Calu3 (cell line): ENCODE measurements at regions not wholly inside any gene's neighbourhood (a gene's known extent, or its start where the extent isn't known, plus 50 kb on each side); places are given as distances from the start of the nearest gene placed in this dataset.

Experiments used
- BruUV-seq: library from RNA; stranded (reverse); fragments of 400-500 nt; replicated peaks from 2 replicates; lab custom pipeline; 2021; lab: Mats Ljungman, UMichigan
- CTCF ChIA-PET: fragments of 300-600 bp; sonication (Branson Sonifier 250); formaldehyde crosslinking; loops from one replicate; lab custom pipeline; 2022; ENCODE audit warnings: antibody characterized with exemption; lab: Charles Lee
- DNase-seq: peaks from one replicate; pipeline ENCODE4 v3.0.0; 2022
- H3K27ac Mint-ChIP-seq: one replicate; pipeline ENCODE4 v1.8.0; 2022; ENCODE audit warnings: mixed read lengths; ENCODE audit not compliant: unreplicated experiment
- H3K27me3 Mint-ChIP-seq: one replicate; pipeline ENCODE4 v1.8.0; 2022; ENCODE audit warnings: mixed read lengths; ENCODE audit not compliant: unreplicated experiment
- H3K36me3 Mint-ChIP-seq: one replicate; pipeline ENCODE4 v1.8.0; 2022; ENCODE audit warnings: mild to moderate bottlenecking, moderate library complexity, mixed read lengths; ENCODE audit not compliant: insufficient read depth, unreplicated experiment
- H3K4me1 Mint-ChIP-seq: one replicate; pipeline ENCODE4 v1.8.0; 2022; ENCODE audit warnings: mild to moderate bottlenecking, low read depth, mixed read lengths; ENCODE audit not compliant: unreplicated experiment
- H3K4me3 Mint-ChIP-seq: one replicate; pipeline ENCODE4 v1.8.0; 2022; ENCODE audit warnings: mild to moderate bottlenecking, low read depth, moderate library complexity, mixed read lengths; ENCODE audit not compliant: unreplicated experiment
- H3K9me3 Mint-ChIP-seq: one replicate; pipeline ENCODE4 v1.8.0; 2022; ENCODE audit warnings: low read depth, mixed read lengths; ENCODE audit not compliant: unreplicated experiment
- intact Hi-C: fragments of 100-400 bp; cut with micrococcal nuclease; formaldehyde crosslinking; loops from one replicate; pipeline ENCODE4 v1.10.0; 2022; ENCODE audit not compliant: unreplicated experiment
- TF ChIP-seq, protein P1 (sequence below): fragments of 200-600 bp; IDR thresholded peaks from one replicate; pipeline ENCODE4 v1.8.0; 2022; ENCODE audit warnings: antibody characterized with exemption; ENCODE audit not compliant: unreplicated experiment

DNA sequence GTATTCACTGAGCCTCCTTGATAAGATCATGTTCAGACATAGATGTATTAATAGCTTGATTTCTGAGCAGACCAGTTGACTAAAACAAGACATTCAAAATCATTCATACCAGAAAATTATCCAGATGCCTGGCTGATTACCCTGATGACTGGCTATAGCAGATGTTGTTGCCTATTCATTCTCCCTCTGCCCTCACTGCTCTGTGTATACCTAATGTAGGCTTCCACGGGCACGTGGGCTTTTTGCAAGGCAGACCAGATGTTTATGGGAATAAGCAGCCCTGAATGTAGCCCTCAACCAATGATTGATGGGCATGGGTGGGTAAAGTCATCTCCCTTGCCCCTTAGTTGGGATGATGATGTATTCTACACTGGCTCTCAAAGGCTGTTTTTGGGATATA, 289.1 kb downstream of the MBD2 start:
- BruUV-seq, result no TSS peak
- CTCF ChIA-PET, result no interaction called here

DNA sequence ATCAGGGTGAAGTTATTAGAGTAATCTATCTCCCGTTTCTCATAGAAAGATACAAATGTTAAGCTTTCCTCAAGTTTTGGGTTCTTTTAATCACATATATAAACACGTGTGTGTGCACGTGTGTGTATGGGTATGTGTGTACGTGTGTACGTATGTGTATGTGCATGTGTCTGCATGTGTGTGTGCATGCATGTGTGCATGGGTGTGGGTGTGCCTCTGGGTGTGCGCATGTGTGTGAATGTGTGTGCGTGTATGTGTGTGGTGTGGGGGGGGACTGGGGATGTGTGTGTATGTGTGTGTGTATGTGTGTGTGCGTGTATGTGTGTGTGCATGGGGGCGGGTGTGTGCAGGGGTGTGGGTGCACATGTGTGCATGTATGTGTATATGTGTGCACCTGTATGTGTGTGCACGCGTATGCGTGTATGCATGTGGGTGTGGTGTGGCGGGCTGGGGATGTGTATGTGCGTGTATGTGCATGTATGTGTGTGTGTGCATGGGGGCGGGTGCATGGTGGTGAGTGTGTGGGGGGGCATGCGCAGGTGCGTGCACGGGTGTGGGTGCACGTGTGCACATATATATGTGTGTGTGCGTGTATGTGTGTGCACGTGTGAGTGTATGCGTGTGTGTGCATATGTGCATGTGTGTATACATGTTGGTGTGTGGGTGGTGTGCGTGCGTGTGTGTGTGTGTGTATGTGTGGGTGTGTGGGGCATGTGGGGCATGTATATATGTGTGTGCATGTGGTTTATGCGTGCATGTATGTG, 304.0 kb downstream of the MBD2 start:
- no TSS peak for BruUV-seq
- Mint-ChIP-seq H3K27ac (no peak overlapping the region), H3K4me1 (no peaks in the 10 kb centered on the region), H3K36me3 (no peaks in the 10 kb centered on the region), H3K9me3 (peaks cover 14% of the 10 kb centered on the region), H3K27me3 (no peaks in the 10 kb centered on the region), H3K4me3 (no peak overlapping the region)
- intact Hi-C loops, result no loop called here
- CTCF ChIA-PET, result no interaction called here
- TF ChIP-seq, protein P1, sequence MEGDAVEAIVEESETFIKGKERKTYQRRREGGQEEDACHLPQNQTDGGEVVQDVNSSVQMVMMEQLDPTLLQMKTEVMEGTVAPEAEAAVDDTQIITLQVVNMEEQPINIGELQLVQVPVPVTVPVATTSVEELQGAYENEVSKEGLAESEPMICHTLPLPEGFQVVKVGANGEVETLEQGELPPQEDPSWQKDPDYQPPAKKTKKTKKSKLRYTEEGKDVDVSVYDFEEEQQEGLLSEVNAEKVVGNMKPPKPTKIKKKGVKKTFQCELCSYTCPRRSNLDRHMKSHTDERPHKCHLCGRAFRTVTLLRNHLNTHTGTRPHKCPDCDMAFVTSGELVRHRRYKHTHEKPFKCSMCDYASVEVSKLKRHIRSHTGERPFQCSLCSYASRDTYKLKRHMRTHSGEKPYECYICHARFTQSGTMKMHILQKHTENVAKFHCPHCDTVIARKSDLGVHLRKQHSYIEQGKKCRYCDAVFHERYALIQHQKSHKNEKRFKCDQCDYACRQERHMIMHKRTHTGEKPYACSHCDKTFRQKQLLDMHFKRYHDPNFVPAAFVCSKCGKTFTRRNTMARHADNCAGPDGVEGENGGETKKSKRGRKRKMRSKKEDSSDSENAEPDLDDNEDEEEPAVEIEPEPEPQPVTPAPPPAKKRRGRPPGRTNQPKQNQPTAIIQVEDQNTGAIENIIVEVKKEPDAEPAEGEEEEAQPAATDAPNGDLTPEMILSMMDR, result no peak
- DNase-seq, result no peak

More for the DNA sequence above, 289.1 kb downstream of the MBD2 start:
- Mint-ChIP-seq H3K9me3 (peaks cover 8% of the 10 kb centered on the region), H3K4me3 (no peak overlapping the region), H3K27me3 (no peaks in the 10 kb centered on the region), H3K4me1 (no peaks in the 10 kb centered on the region), H3K36me3 (no peaks in the 10 kb centered on the region), H3K27ac (no peak overlapping the region)
- DNase-seq, result no peak
- TF ChIP-seq, protein P1, result no peak
- intact Hi-C loops, result no loop called here

DNA sequence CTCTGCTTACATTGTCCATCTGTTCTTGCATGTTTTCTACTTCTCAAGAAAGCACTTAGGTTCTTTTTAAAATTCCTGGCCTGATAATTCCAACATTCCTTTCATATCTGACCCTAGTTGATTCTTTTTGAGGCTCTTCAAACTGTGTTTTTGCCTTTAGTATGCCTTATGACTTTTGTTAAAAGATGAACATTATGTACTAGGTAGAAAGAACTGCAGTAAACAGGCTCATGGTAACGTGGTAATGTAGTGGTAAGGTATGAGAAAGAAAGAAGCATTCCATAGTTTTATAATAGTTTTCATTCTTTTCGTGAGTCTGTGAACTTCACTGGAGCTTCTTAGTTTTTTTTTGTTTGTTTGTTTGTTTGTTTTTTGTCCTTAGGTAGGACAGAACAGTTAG, 306.4 kb downstream of the MBD2 start:
- H3K27me3 Mint-ChIP-seq, result no peaks in the 10 kb centered on the region
- no peak overlapping the region for H3K27ac Mint-ChIP-seq
- peaks cover 14% of the 10 kb centered on the region for H3K9me3 Mint-ChIP-seq
- DNase-seq, result no peak
- intact Hi-C loops, result no loop called here
- TF ChIP-seq, protein P1, result no peak
- H3K4me1 Mint-ChIP-seq, result no peaks in the 10 kb centered on the region
- no peak overlapping the region for H3K4me3 Mint-ChIP-seq
- CTCF ChIA-PET, result no interaction called here
- BruUV-seq, result no TSS peak
- H3K36me3 Mint-ChIP-seq, result no peaks in the 10 kb centered on the region

DNA sequence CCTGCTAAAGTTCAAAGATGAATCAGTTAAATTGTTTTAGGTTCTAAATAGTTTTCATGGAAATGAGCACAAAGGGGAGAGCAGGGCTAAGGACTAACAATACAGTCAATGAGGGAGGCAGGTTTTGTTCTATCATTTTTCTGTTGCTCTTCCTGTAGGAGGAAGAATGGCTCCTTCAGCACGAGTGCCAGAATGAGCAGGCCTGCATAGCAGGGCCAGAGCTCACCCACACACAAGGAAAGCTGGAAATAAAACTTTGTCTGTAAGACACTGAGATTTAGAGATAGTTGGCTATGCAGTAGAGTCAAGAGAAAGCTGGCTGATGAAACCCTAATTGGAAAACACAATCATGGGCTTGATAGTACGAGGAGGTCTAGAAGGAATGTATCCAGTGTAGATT, 313.3 kb downstream of the MBD2 start:
- H3K27ac Mint-ChIP-seq, result no peak overlapping the region
- no peaks in the 10 kb centered on the region for H3K36me3 Mint-ChIP-seq
- intact Hi-C loops, result no loop called here
- H3K27me3 Mint-ChIP-seq, result no peaks in the 10 kb centered on the region
- H3K4me1 Mint-ChIP-seq, result no peaks in the 10 kb centered on the region
- H3K9me3 Mint-ChIP-seq, result no peaks in the 10 kb centered on the region
- TF ChIP-seq, protein P1, result no peak
- H3K4me3 Mint-ChIP-seq, result no peak overlapping the region
- DNase-seq, result no peak
- CTCF ChIA-PET, result no interaction called here
- no TSS peak for BruUV-seq
